MG63 (cell line): ENCODE measurements at regions not wholly inside any gene's neighbourhood (a gene's known extent, or its start where the extent isn't known, plus 50 kb on each side); places are given as distances from the start of the nearest gene placed in this dataset.

Experiments
- DNase-seq: peaks from one replicate; pipeline ENCODE4 v3.0.0-alpha.2; 2020
- H3K27me3 ChIP-seq: fragments of 250-450 bp; sonication (Bioruptor Pico); 2 replicates; pipeline ENCODE4 v1.5.1; 2020; ENCODE audit warnings: mild to moderate bottlenecking, moderate library complexity
- H3K36me3 ChIP-seq: fragments of 250-450 bp; sonication (Bioruptor Pico); 2 replicates; pipeline ENCODE4 v1.5.1; 2020; ENCODE audit warnings: mild to moderate bottlenecking, moderate library complexity
- H3K4me3 ChIP-seq: fragments of 250-450 bp; sonication (Bioruptor Pico); 2 replicates; pipeline ENCODE4 v1.5.1; 2020; ENCODE audit warnings: mild to moderate bottlenecking, moderate library complexity
- H3K9me3 ChIP-seq: fragments of 250-450 bp; sonication (Bioruptor Pico); 2 replicates; pipeline ENCODE4 v1.5.1; 2020; ENCODE audit warnings: mild to moderate bottlenecking, moderate library complexity

DNA sequence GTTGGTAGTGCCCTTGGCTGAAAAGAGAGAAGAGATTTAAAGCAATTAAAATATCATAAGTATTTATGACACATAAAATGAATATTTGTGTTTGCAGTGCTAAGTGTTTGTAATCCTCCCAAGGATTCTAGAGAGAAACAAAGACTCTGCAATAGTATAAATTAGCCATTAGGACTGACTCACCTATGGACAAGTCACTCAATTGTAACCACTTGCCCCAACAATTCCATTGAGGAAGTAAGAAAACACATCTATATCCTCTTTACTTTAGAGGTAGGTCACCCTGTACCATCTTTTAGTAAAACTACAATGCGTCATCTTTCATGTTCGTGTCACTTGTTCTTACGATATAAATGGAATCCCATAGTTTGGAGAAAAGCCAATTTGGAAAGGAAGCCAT, 85.7 kb upstream of the INHBA start:
- H3K27me3 ChIP-seq: no peaks in the 10 kb centered on the region
- no peak for DNase-seq
- H3K36me3 ChIP-seq: no peaks in the 10 kb centered on the region
- peaks cover 3% of the 10 kb centered on the region; the same call in 1 of the 2 replicates for H3K9me3 ChIP-seq
- H3K4me3 ChIP-seq: no peak overlapping the region

GRCh38 chr7:41787651-41788350, 84.9 kb upstream of the INHBA start:
- H3K27me3 ChIP-seq: no peaks in the 10 kb centered on the region
- H3K4me3 ChIP-seq: no peak overlapping the region
- no peak for DNase-seq
- peaks cover 3% of the 10 kb centered on the region; the same call in 1 of the 2 replicates for H3K9me3 ChIP-seq
- no peaks in the 10 kb centered on the region for H3K36me3 ChIP-seq

- no peak for DNase-seq
- H3K9me3 ChIP-seq: no peaks in the 10 kb centered on the region
- H3K4me3 ChIP-seq: no peak overlapping the region
- H3K36me3 ChIP-seq: no peaks in the 10 kb centered on the region
- H3K27me3 ChIP-seq: no peaks in the 10 kb centered on the region
Measured at GRCh38 chr7:41786944-41787343, 84.1 kb upstream of the INHBA start.

GRCh38 chr7:41786404-41786803, 83.5 kb upstream of the INHBA start:
- H3K4me3 ChIP-seq: no peak overlapping the region
- H3K9me3 ChIP-seq: no peaks in the 10 kb centered on the region
- no peaks in the 10 kb centered on the region for H3K36me3 ChIP-seq
- DNase-seq: no peak
- H3K27me3 ChIP-seq: no peaks in the 10 kb centered on the region

DNA sequence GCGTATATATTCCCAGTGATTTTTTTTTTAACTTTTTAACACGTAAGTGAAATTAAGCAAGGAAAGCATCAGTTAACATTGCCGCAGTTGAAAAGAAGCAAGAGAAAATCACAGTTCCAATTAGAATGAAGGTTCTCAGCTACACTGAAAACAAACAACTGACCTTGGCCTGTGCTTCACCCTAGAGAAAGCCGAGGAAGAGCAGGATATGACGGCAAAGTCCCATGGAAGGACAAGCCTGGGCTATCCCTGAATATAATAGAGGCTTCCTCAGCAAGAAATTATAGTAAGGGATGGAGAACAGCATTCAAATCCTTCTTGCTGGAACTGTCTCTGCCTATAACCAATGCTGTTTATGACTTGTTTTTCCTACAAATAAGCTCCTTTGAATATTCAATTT, 83.0 kb upstream of the INHBA start:
- DNase-seq: no peak
- no peaks in the 10 kb centered on the region for H3K36me3 ChIP-seq
- no peak overlapping the region for H3K4me3 ChIP-seq
- no peaks in the 10 kb centered on the region for H3K9me3 ChIP-seq
- H3K27me3 ChIP-seq: no peaks in the 10 kb centered on the region

GRCh38 chr7:41785265-41785664, 82.4 kb upstream of the INHBA start:
- Histone ChIP-seq H3K36me3 (no peaks in the 10 kb centered on the region), H3K27me3 (no peaks in the 10 kb centered on the region), H3K9me3 (no peaks in the 10 kb centered on the region), H3K4me3 (no peak overlapping the region)
- DNase-seq: no peak

GRCh38 chr7:41779918-41780317, 77.0 kb upstream of the INHBA start:
- DNase-seq: no peak
- Histone ChIP-seq H3K9me3 (no peaks in the 10 kb centered on the region), H3K4me3 (no peak overlapping the region), H3K36me3 (no peaks in the 10 kb centered on the region), H3K27me3 (no peaks in the 10 kb centered on the region)

- Histone ChIP-seq H3K36me3 (no peaks in the 10 kb centered on the region), H3K4me3 (no peak overlapping the region), H3K9me3 (no peaks in the 10 kb centered on the region), H3K27me3 (no peaks in the 10 kb centered on the region)
- DNase-seq: no peak
Measured at GRCh38 chr7:41777894-41778596, 75.2 kb upstream of the INHBA start.

DNA sequence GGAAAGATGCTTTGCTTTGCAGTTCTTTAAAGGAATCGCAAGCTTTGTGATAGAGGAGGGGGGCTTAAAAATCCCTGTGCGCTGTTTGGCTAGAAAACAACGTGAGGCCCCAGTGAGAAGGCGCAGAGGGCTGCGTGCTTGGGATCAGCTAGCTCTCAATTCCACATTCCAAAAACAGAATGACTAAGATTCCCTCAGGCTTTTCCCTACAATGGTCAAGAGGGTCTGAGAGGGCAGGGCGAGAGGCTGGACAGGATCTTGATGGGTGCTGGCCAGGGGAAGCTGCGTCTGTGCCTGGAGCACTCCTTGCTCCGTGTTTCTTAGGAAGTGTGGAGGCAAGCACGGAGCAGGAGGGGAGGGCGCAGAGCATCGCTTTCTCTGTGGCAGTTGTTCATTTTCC, 72.1 kb upstream of the INHBA start:
- no peaks in the 10 kb centered on the region for H3K36me3 ChIP-seq
- no peak overlapping the region for H3K4me3 ChIP-seq
- no peaks in the 10 kb centered on the region for H3K9me3 ChIP-seq
- H3K27me3 ChIP-seq: no peaks in the 10 kb centered on the region
- no peak for DNase-seq

GRCh38 chr7:41773756-41774155, 70.9 kb upstream of the INHBA start:
- H3K36me3 ChIP-seq: no peaks in the 10 kb centered on the region
- DNase-seq: no peak

GRCh38 chr7:41771717-41772116, 68.8 kb upstream of the INHBA start:
- no peak for DNase-seq
- Histone ChIP-seq H3K4me3 (no peak overlapping the region), H3K9me3 (no peaks in the 10 kb centered on the region), H3K36me3 (no peaks in the 10 kb centered on the region), H3K27me3 (no peaks in the 10 kb centered on the region)

More at GRCh38 chr7:41773756-41774155, 70.9 kb upstream of the INHBA start:
- Histone ChIP-seq H3K9me3 (no peaks in the 10 kb centered on the region), H3K4me3 (no peak overlapping the region), H3K27me3 (no peaks in the 10 kb centered on the region)

DNA sequence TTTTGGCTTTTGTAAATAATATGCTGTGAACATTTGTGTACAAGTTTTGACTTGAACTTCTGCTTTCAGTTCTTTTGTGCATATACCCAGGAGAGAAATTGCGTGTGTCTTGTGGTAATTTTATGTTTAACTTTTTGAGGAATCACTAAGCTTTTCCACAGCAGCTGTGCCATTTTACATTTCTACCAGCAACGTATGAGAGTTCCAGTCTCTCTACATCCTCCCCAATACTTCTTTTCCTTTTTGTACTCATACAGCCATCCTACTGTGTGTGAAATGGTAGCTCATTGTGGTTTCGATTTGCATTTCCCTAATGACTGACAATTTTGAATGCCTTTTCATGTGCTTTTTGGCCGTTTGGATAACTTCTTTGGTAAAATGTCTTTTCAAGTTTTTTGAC, 66.3 kb upstream of the INHBA start:
- DNase-seq: no peak
- Histone ChIP-seq H3K36me3 (no peaks in the 10 kb centered on the region), H3K27me3 (no peaks in the 10 kb centered on the region), H3K4me3 (no peak overlapping the region), H3K9me3 (no peaks in the 10 kb centered on the region)

DNA sequence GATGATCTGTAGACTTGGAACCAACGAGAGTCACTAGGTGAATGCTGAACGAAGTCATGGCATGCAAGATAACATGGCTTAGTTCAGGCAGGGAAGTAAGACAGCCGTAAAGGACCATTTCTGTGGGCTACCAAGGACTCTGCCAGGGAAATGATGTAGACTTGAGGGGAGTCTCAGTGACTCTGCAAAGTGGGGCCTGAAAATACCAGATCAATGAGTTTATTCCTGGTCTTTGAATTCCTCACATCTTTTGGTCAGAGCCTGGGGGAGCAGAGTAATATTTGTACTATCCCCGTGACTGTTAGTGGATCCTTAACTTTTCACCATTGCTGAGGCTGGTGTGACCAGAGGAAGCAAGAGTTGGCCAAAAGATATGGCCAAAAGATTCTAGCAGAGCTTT, 60.7 kb upstream of the INHBA start:
- Histone ChIP-seq H3K36me3 (no peaks in the 10 kb centered on the region), H3K27me3 (no peaks in the 10 kb centered on the region), H3K9me3 (no peaks in the 10 kb centered on the region), H3K4me3 (no peak overlapping the region)
- DNase-seq: no peak

GRCh38 chr7:41762641-41763040, 59.8 kb upstream of the INHBA start:
- Histone ChIP-seq H3K4me3 (no peak overlapping the region), H3K36me3 (no peaks in the 10 kb centered on the region), H3K9me3 (no peaks in the 10 kb centered on the region), H3K27me3 (no peaks in the 10 kb centered on the region)
- DNase-seq: no peak

- no peaks in the 10 kb centered on the region for H3K36me3 ChIP-seq
- H3K27me3 ChIP-seq: no peaks in the 10 kb centered on the region
- no peak overlapping the region for H3K4me3 ChIP-seq
- H3K9me3 ChIP-seq: peaks cover 7% of the 10 kb centered on the region
- no peak for DNase-seq
Measured at GRCh38 chr7:41760293-41760692, 57.4 kb upstream of the INHBA start.

GRCh38 chr7:41758321-41758720, 55.4 kb upstream of the INHBA start:
- no peaks in the 10 kb centered on the region for H3K27me3 ChIP-seq
- DNase-seq: no peak

GRCh38 chr7:41756650-41757182, 53.8 kb upstream of the INHBA start:
- Histone ChIP-seq H3K4me3 (no peak overlapping the region), H3K27me3 (no peaks in the 10 kb centered on the region), H3K9me3 (peaks cover 11% of the 10 kb centered on the region), H3K36me3 (no peaks in the 10 kb centered on the region)
- no peak for DNase-seq

More at GRCh38 chr7:41758321-41758720, 55.4 kb upstream of the INHBA start:
- H3K4me3 ChIP-seq: no peak overlapping the region
- H3K36me3 ChIP-seq: no peaks in the 10 kb centered on the region
- H3K9me3 ChIP-seq: peaks cover 11% of the 10 kb centered on the region

- Histone ChIP-seq H3K36me3 (no peaks in the 10 kb centered on the region), H3K4me3 (no peak overlapping the region), H3K9me3 (peaks cover 11% of the 10 kb centered on the region), H3K27me3 (no peaks in the 10 kb centered on the region)
- DNase-seq: no peak
Measured at GRCh38 chr7:41755096-41755495, 52.2 kb upstream of the INHBA start.
